ENCODE measurements at regions not wholly inside any gene's neighbourhood (a gene's known extent, or its start where the extent isn't known, plus 50 kb on each side); places are given as distances from the start of the nearest gene placed in this dataset.
"Not testable (repeated sequence)": the region's sequence is repeated elsewhere in the genome, so short reads cannot be mapped to it uniquely, and the experiment has no call there.

GRCh38 chr16:80253741-80254140, 287.1 kb upstream of the DYNLRB2 start:
- DNase-seq, result no peak

- DNase-seq, result no peak
Measured at GRCh38 chr16:80250381-80250780, 290.4 kb upstream of the DYNLRB2 start.

DNA sequence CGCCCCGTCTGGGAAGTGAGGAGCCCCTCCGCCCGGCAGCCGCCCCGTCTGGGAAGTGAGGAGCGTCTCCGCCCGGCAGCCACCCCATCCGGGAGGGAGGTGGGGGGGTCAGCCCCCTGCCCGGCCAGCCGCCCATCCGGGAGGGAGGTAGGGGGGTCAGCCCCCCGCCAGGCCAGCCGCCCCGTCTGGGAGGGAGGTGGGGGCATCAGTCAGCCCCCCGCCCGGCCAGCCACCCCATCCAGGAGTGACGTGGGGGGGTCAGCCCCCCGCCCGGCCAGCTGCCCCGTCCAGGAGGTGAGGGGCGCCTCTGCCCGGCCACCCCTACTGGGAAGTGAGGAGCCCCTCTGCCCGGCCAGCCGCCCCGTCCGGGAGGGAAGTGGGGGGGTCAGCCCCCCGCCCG, 297.5 kb upstream of the DYNLRB2 start:
- DNase-seq, result not testable (repeated sequence)

DNA sequence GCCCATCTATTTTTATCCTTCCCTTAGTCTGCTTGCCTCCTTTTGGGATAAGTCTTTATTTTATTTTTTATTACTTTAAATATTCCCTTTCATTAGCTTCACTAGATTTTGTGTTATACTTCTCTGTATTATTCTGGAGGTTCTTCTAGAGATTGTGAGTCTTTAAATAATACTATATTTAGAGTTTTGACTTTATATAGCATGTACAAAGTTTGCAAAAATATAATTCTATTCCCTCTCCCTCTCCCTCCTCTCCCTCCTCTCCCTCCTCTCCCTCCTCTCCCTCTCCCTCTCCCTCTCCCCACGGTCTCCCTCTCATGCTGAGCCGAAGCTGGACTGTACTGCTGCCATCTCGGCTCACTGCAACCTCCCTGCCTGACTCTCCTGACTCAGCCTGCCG, 298.5 kb upstream of the DYNLRB2 start:
- not testable (repeated sequence) for DNase-seq

- no peak for DNase-seq
Measured at GRCh38 chr16:80233097-80233835, 307.5 kb upstream of the DYNLRB2 start.

DNA sequence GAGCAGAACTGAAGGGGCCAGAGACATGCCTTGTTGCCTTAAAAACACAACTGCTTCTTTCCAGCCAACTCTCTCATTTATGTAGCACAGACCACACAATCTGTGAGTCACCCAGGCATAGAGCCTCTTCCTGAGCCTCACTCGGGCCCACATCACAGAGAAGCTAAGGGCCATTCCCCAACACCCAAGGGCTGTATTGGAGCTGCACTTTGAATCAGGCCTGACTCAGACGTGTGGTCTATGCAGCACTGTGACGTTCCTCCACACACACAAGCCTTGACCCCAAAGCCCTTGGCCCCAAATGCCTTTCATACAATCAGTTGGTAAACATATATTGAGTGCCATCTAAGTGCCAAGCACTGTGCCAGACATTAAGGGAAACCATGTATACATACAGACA, 308.9 kb upstream of the DYNLRB2 start:
- no peak for DNase-seq

DNA sequence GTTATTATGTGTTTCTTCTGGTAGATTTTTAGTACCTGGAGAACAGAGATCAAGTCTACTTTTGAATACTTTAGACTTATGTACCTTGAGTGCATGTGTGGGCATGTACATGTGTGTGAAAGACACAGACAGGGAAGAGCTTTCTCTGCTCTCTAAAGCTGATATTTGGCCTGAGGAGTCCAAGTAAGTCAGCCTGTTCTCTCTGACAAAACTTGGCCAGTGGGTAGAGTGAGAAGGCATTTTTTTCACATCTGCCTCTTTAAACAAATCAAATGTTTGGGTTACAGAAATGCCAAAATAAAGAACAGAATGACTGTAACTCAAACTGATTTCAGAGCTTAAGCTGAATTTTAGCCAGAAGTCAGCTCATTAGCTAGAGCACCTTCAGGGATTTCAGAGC, 309.7 kb upstream of the DYNLRB2 start:
- DNase-seq, result no peak

GRCh38 chr16:80230328-80231120, 310.3 kb upstream of the DYNLRB2 start:
- no peak for DNase-seq

DNA sequence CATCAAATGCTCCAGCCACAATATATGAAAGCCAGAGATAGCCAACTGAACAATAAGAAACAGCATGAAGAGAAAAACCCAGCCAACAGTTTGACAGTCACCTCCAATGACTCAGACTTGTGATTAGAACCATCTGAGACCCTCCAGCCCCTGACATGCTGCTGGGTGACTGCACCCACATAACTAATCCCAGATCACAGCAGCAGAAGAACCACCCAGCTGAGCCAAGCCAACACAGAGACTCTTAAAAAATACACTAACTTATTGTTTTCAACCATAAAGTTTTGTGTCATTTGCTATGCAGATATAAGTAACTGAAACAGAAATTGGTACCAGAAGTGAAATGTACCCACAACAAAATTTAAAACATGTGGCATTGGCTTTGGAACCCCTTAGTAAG, 314.3 kb upstream of the DYNLRB2 start:
- DNase-seq, result no peak

GRCh38 chr16:80210787-80211186, 330.0 kb upstream of the DYNLRB2 start:
- peak in 2 of 14 donors; percentile 1 to 13 for DNase-seq

DNA sequence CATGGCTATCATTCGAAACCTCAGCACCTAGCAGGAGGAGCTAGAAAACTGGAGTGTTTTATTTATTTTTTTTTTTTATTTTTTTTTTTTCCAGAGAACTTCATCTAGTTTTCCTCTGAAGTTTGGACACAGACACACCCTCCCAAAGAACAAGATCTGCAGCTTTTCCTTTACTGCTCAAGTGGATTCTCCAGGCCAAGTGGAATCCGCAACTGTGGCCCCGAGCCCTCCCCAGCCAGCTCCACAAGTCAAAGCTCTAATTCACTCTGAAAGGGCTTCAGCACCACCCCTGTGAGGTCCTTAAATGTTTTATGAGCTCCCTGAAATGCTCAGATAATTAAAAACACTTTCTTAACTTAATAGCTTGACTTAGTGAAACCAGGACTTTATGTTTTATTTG, 332.1 kb upstream of the DYNLRB2 start:
- DNase-seq, result no peak

DNA sequence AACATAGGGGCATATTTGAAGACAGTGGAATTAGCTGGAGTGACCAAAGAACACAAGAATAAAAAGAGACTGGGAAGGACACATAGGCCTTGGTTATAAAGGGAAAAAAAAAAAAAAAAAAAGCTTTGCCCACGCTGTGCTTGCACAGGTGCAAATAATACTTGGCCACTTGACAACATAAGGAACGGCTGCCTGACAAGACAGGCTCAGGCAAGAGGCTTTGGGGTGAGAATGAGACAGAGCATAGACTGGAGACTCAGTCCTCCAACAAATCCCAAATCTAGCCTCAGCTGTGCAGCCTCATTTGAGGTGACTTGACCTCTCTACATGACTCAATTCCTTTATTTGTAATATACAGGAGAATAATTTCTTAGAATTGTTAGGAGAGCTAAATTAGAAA, 332.8 kb upstream of the DYNLRB2 start:
- peak in 1 of 14 donors; percentile 9 for DNase-seq

DNA sequence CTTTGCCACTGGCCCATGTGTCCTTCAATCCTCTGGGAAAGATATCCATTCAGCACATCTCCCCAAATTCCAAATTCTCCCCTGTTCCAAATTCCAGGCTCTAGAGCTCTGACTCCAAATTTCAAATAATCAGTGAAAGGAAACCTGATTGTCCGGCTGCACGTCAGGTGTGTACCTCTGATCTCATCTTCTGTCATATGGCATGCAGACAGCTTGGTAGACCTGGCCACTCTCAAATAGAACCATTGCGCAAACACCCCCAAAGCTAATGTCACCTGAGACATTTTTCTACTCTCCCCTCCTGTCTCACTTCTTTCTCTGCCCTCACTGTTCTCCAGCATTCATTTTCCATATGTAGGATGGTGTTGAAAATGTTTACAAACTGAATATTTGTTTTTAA, 337.0 kb upstream of the DYNLRB2 start:
- DNase-seq, result no peak

- DNase-seq, result no peak
Measured at GRCh38 chr16:80202831-80203413, 337.9 kb upstream of the DYNLRB2 start.

- DNase-seq, result no peak
Measured at GRCh38 chr16:80200079-80200478, 340.7 kb upstream of the DYNLRB2 start.

DNA sequence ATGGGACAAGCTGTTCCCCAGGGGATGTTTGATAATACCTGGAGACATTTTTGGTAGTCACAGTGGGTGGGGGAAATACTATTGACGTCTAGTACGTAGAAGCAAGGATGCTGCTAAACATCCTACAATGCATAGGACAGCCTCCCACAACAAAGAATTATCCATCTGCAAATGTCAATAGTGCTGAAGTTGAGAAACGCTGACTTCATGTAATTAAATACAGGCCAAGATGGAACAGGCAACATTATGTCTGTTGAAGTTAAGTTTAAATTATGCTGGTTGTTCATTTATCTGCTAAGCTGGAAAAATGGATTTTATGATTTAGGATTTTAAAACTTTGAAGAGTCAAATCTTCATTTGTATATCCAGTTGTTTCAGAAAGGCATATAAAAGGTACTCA, 341.2 kb upstream of the DYNLRB2 start:
- DNase-seq, result no peak

GRCh38 chr16:80198311-80199299, 342.2 kb upstream of the DYNLRB2 start:
- DNase-seq, result no peak

GRCh38 chr16:80197741-80198201, 343.0 kb upstream of the DYNLRB2 start:
- DNase-seq, result no peak

DNA sequence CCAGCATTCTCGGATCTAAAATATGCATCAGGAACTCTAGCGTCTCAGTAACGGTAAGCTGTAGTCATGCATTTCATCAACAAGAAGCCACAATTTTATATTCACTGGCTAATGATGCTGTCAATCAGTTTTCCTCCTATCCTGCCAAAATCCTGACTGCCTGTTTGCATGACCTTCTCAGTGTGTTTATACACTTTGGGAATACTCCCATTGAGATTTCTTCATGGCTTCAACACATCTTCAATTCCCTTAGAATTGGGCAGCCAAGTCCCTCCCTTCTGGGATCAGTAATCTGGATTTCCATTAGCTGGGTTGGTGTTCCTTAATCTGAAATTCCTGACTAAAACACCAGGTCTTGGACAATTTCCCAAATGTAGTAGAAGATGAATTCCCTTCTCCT, 348.9 kb upstream of the DYNLRB2 start:
- no peak for DNase-seq

DNA sequence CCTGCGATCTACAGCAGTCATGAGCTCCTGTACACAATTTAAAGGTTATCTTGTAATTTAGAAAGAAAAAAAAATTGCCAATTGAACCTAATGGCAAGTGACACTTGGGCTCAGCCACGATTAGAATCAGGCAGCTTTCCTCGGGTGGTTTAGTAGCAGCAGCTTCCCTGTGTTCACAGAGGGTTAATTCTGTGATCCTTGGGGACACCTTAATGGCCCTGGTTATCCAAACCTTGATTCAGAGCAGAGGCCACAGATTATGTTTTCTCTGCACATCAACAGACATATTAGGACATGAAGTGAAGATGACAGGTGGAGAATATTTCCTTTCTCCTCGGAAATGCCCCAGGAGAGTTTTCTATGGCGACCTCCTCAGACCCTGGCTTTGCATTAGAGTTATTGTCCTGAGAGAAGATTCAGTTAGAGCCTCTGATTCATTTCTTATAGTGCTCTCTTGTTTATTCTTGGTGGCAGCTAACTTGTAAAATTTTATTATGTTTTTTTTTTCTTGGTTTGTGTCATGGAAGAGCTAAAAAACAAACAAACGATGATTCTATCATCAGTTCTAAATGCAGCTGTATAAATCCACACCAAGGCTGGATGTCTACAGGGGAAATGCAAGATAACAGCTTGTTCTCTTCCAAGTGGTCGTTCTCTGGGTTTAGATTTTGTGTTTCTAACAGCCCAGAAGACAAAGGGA, 351.2 kb upstream of the DYNLRB2 start:
- DNase-seq, result no peak

DNA sequence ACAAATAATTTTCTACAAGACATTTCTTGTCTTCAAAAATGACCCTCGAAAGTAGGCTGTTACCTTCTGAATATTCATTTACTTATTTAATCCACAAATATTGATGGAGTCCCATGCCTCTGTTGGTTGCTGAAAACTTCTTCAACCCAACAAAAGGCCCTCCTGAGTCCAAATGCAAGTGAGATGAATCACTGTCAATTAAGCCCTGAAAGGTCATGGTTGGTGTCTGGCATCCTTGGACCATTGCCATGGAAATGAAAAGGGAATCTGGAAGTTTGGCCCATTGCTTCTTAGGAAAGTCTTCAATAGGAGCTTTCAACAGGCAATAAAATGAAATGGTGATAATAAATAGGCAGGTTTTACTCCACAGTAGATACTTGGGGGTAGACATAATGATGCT, 364.7 kb upstream of the DYNLRB2 start:
- no peak for DNase-seq

GRCh38 chr16:80175011-80175410, 365.8 kb upstream of the DYNLRB2 start:
- no peak for DNase-seq
